ENCODE measurements at regions not wholly inside any gene's neighbourhood (a gene's known extent, or its start where the extent isn't known, plus 50 kb on each side); places are given as distances from the start of the nearest gene placed in this dataset.

- DNase-seq (ENCODE audit: low read depth): no peak
Observed at GRCh38 chr4:19416146-19416545, 835.6 kb upstream of the SLIT2 start.

GRCh38 chr4:19408490-19408889 is 843.2 kb upstream of the SLIT2 start:
- DNase-seq (ENCODE audit: low read depth): no peak

- no peak for DNase-seq (ENCODE audit: low read depth)
Observed at GRCh38 chr4:19406789-19407188, 844.9 kb upstream of the SLIT2 start.

- no peak for DNase-seq (ENCODE audit: low read depth)
Observed at GRCh38 chr4:19403786-19404370, 847.8 kb upstream of the SLIT2 start.

GRCh38 chr4:19402581-19403065 is 849.1 kb upstream of the SLIT2 start:
- DNase-seq (ENCODE audit: low read depth): no peak

GRCh38 chr4:19401301-19402080 is 850.2 kb upstream of the SLIT2 start:
- DNase-seq (ENCODE audit: low read depth): no peak

- no peak for DNase-seq (ENCODE audit: low read depth)
Observed at GRCh38 chr4:19400820-19401219, 850.9 kb upstream of the SLIT2 start.

- no peak for DNase-seq (ENCODE audit: low read depth)
Observed at GRCh38 chr4:19399001-19399400, 852.7 kb upstream of the SLIT2 start.

GRCh38 chr4:19386786-19387185 is 864.9 kb upstream of the SLIT2 start:
- DNase-seq (ENCODE audit: low read depth): no peak

GRCh38 chr4:19382993-19383756 is 868.5 kb upstream of the SLIT2 start:
- no peak for DNase-seq (ENCODE audit: low read depth)

GRCh38 chr4:19381068-19381467 is 870.6 kb upstream of the SLIT2 start:
- no peak for DNase-seq (ENCODE audit: low read depth)

- no peak for DNase-seq (ENCODE audit: low read depth)
Observed at GRCh38 chr4:19380600-19380999, 871.1 kb upstream of the SLIT2 start.

- DNase-seq (ENCODE audit: low read depth): no peak
Observed at GRCh38 chr4:19379191-19379708, 872.5 kb upstream of the SLIT2 start.

GRCh38 chr4:19375931-19376330 is 875.8 kb upstream of the SLIT2 start:
- no peak for DNase-seq (ENCODE audit: low read depth)

GRCh38 chr4:19375136-19375804 is 876.4 kb upstream of the SLIT2 start:
- no peak for DNase-seq (ENCODE audit: low read depth)

- DNase-seq (ENCODE audit: low read depth): no peak
Observed at GRCh38 chr4:19372390-19372789, 879.3 kb upstream of the SLIT2 start.

GRCh38 chr4:19368800-19369199 is 882.9 kb upstream of the SLIT2 start:
- DNase-seq (ENCODE audit: low read depth): no peak

GRCh38 chr4:19366916-19367315 is 884.8 kb upstream of the SLIT2 start:
- no peak for DNase-seq (ENCODE audit: low read depth)

GRCh38 chr4:19358015-19358414 is 893.7 kb upstream of the SLIT2 start:
- DNase-seq (ENCODE audit: low read depth): no peak

GRCh38 chr4:19349416-19349815 is 902.3 kb upstream of the SLIT2 start:
- DNase-seq (ENCODE audit: low read depth): no peak

- DNase-seq (ENCODE audit: low read depth): no peak
Observed at GRCh38 chr4:19348746-19349145, 903.0 kb upstream of the SLIT2 start.

GRCh38 chr4:19346636-19347035 is 905.1 kb upstream of the SLIT2 start:
- DNase-seq (ENCODE audit: low read depth): no peak
